A549 (cell line): ENCODE measurements at regions not wholly inside any gene's neighbourhood (a gene's known extent, or its start where the extent isn't known, plus 50 kb on each side); places are given as distances from the start of the nearest gene placed in this dataset.

ENCODE experiments used
- EP300 ChIP-seq, 2 experiments: fragments of >200 bp; sonication (Bioruptor Twin); formaldehyde crosslinking; IDR thresholded peaks; 2 replicates in 1 of 2; 3 replicates in 1 of 2; pipeline ENCODE4 v1.6.1; 2016 to 2017
- JUNB ChIP-seq: fragments of >200 bp; sonication (Bioruptor Twin); formaldehyde crosslinking; IDR thresholded peaks from 2 replicates; pipeline ENCODE4 v1.6.1; 2016
- POLR2A ChIP-seq: IDR thresholded peaks from 2 replicates; pipeline ENCODE4 v1.6.1; 2012; ENCODE audit warnings: mild to moderate bottlenecking, low read length
- RARB ChIP-seq: fragments of 250-450 bp; sonication (Bioruptor Pico); IDR thresholded peaks from 2 replicates; pipeline ENCODE4 v1.8.0; 2021; ENCODE audit warnings: mild to moderate bottlenecking, moderate library complexity
- SMC3 ChIP-seq: fragments of >200 bp; sonication (Bioruptor Twin); formaldehyde crosslinking; IDR thresholded peaks from 3 replicates; pipeline ENCODE4 v1.6.1; 2018; ENCODE audit warnings: inconsistent platforms
- TF ChIP-seq, protein P1 (sequence below): fragments of >200 bp; sonication (Bioruptor Twin); formaldehyde crosslinking; IDR thresholded peaks from 3 replicates; pipeline ENCODE4 v1.5.1; 2016
- TF ChIP-seq, protein P2 (sequence below): fragments of 150-350 bp; IDR thresholded peaks from 2 replicates; pipeline ENCODE4 v1.6.1; 2014; ENCODE audit warnings: low read depth, mild to moderate bottlenecking, low read length

- TF ChIP-seq, protein P1, sequence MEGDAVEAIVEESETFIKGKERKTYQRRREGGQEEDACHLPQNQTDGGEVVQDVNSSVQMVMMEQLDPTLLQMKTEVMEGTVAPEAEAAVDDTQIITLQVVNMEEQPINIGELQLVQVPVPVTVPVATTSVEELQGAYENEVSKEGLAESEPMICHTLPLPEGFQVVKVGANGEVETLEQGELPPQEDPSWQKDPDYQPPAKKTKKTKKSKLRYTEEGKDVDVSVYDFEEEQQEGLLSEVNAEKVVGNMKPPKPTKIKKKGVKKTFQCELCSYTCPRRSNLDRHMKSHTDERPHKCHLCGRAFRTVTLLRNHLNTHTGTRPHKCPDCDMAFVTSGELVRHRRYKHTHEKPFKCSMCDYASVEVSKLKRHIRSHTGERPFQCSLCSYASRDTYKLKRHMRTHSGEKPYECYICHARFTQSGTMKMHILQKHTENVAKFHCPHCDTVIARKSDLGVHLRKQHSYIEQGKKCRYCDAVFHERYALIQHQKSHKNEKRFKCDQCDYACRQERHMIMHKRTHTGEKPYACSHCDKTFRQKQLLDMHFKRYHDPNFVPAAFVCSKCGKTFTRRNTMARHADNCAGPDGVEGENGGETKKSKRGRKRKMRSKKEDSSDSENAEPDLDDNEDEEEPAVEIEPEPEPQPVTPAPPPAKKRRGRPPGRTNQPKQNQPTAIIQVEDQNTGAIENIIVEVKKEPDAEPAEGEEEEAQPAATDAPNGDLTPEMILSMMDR: no peak
- TF ChIP-seq POLR2A (no peak), RARB (no peak), EP300 (IDR thresholded peaks at IDR 0.05) (no peak), SMC3 (no peak), JUNB (no peak)
- TF ChIP-seq, protein P2, sequence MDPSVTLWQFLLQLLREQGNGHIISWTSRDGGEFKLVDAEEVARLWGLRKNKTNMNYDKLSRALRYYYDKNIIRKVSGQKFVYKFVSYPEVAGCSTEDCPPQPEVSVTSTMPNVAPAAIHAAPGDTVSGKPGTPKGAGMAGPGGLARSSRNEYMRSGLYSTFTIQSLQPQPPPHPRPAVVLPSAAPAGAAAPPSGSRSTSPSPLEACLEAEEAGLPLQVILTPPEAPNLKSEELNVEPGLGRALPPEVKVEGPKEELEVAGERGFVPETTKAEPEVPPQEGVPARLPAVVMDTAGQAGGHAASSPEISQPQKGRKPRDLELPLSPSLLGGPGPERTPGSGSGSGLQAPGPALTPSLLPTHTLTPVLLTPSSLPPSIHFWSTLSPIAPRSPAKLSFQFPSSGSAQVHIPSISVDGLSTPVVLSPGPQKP: no peak
These were observed 579.8 kb upstream of the TMEM132C start for GRCh38 chr12:127687181-127687580.
